IMR-90 (cell line): ENCODE measurements at regions not wholly inside any gene's neighbourhood (a gene's known extent, or its start where the extent isn't known, plus 50 kb on each side); places are given as distances from the start of the nearest gene placed in this dataset.
"Not testable (repeated sequence)": the region's sequence is repeated elsewhere in the genome, so short reads cannot be mapped to it uniquely, and the experiment has no call there.

Source experiments
- ATAC-seq: fragments of 200-7000 bp; cut with Tn5 transposase; 2 replicates; pipeline ENCODE4 v1.9.1; 2020; ENCODE audit warnings: low read depth, mild to moderate bottlenecking, moderate library complexity
- BruUV-seq: library from RNA; stranded (reverse); fragments of 400-500 nt; replicated peaks from 2 replicates; lab custom pipeline; 2021; lab: Mats Ljungman, UMichigan
- CTCF ChIA-PET: fragments of 300-600 bp; formaldehyde crosslinking; extraction: SDS; loops from one replicate; lab custom pipeline; 2021; ENCODE audit warnings: antibody characterized with exemption; lab: Yijun Ruan, JAX
- POLR2A ChIA-PET: fragments of 300-600 bp; sonication (Branson Sonifier 250); formaldehyde crosslinking; loops from one replicate; lab custom pipeline; 2022; ENCODE audit warnings: antibody characterized with exemption; ENCODE audit not compliant: unreplicated experiment; lab: Charles Lee
- DNase-seq: peaks from one replicate; pipeline ENCODE4 v3.0.0; 2013
- H2AFZ ChIP-seq: replicated peaks from 2 replicates; pipeline ENCODE3; 2013; ENCODE audit warnings: low read length, mild to moderate bottlenecking; ENCODE audit not compliant: poor library complexity
- H2AK5ac ChIP-seq: 2 replicates; pipeline ENCODE4 v1.6.1; 2013; ENCODE audit warnings: low read depth, low read length, inconsistent platforms
- H2AK9ac ChIP-seq: replicated peaks from 2 replicates; pipeline ENCODE3; 2013; ENCODE audit warnings: mild to moderate bottlenecking, low read depth, low read length, moderate library complexity; ENCODE audit not compliant: poor library complexity
- H2BK120ac ChIP-seq: 2 replicates; pipeline ENCODE4 v1.6.1; 2013; ENCODE audit warnings: low read depth, low read length, inconsistent platforms
- H2BK15ac ChIP-seq: 3 replicates; pipeline ENCODE4 v1.6.1; 2013; ENCODE audit warnings: low read depth, low read length, inconsistent platforms
- H2BK20ac ChIP-seq: 2 replicates; pipeline ENCODE4 v1.6.1; 2013; ENCODE audit warnings: low read depth, mild to moderate bottlenecking, inconsistent platforms, low read length, moderate library complexity
- H2BK5ac ChIP-seq: 2 replicates; pipeline ENCODE4 v1.6.1; 2013; ENCODE audit warnings: mild to moderate bottlenecking, low read depth, low read length, inconsistent platforms; ENCODE audit not compliant: poor library complexity, severe bottlenecking
- H3K14ac ChIP-seq: replicated peaks from 2 replicates; pipeline ENCODE4 v1.6.1; 2013; ENCODE audit warnings: low read depth, low read length, inconsistent platforms
- H3K18ac ChIP-seq: 2 replicates; pipeline ENCODE4 v1.6.1; 2013; ENCODE audit warnings: low read depth, low read length, control low read depth
- H3K23ac ChIP-seq: 2 replicates; pipeline ENCODE4 v1.6.1; 2013; ENCODE audit warnings: low read depth, low read length, inconsistent platforms
- H3K27ac ChIP-seq: 2 replicates; pipeline ENCODE4 v1.5.1; 2013; ENCODE audit warnings: mild to moderate bottlenecking, control low read depth, low read length; ENCODE audit not compliant: insufficient read depth
- H3K27me3 ChIP-seq: 2 replicates; pipeline ENCODE4 v1.6.1; 2013; ENCODE audit warnings: low read length; ENCODE audit not compliant: control insufficient read depth, insufficient read depth
- H3K36me3 ChIP-seq: 2 replicates; pipeline ENCODE4 v1.6.1; 2013; ENCODE audit warnings: low read length, mixed read lengths; ENCODE audit not compliant: control insufficient read depth, insufficient read depth
- H3K4ac ChIP-seq: 2 replicates; pipeline ENCODE4 v1.6.1; 2013; ENCODE audit warnings: low read depth, low read length, inconsistent platforms
- H3K4me1 ChIP-seq: 2 replicates; pipeline ENCODE4 v1.6.1; 2013; ENCODE audit warnings: low read length, mixed read lengths; ENCODE audit not compliant: control insufficient read depth, insufficient read depth
- H3K4me2 ChIP-seq: 2 replicates; pipeline ENCODE4 v1.6.1; 2013; ENCODE audit warnings: low read depth, mild to moderate bottlenecking, control low read depth, low read length, moderate library complexity
- H3K4me3 ChIP-seq: 2 replicates; pipeline ENCODE4 v1.5.1; 2013; ENCODE audit warnings: low read depth, mild to moderate bottlenecking, control low read depth, low read length, moderate library complexity; ENCODE audit not compliant: insufficient read depth
- H3K56ac ChIP-seq: 2 replicates; pipeline ENCODE4 v1.6.1; 2013; ENCODE audit warnings: low read length, inconsistent platforms; ENCODE audit not compliant: insufficient read depth; ENCODE audit errors: extremely low read depth
- H3K79me1 ChIP-seq, 2 experiments: 2 replicates each; pipeline ENCODE4 v1.6.1; 2013; ENCODE audit warnings: low read length in 2 of 2, inconsistent platforms in 1 of 2, low read depth in 1 of 2
- H3K9ac ChIP-seq: 2 replicates; pipeline ENCODE4 v1.6.1; 2013; ENCODE audit warnings: low read depth, low read length, control low read depth
- H3K9me1 ChIP-seq: 2 replicates; pipeline ENCODE4 v1.6.1; 2013; ENCODE audit warnings: low read length, inconsistent platforms; ENCODE audit not compliant: insufficient read depth
- H3K9me3 ChIP-seq: 2 replicates; pipeline ENCODE4 v1.6.1; 2013; ENCODE audit warnings: low read length; ENCODE audit not compliant: control insufficient read depth, insufficient read depth
- H4K20me1 ChIP-seq: 2 replicates; pipeline ENCODE4 v1.6.1; 2013; ENCODE audit warnings: low read length, inconsistent platforms; ENCODE audit not compliant: insufficient read depth
- H4K5ac ChIP-seq: 2 replicates; pipeline ENCODE4 v1.6.1; 2013; ENCODE audit warnings: mild to moderate bottlenecking, low read depth, low read length, control low read depth
- H4K8ac ChIP-seq, 2 experiments: 2 replicates each; pipeline ENCODE4 v1.6.1; 2013; ENCODE audit warnings: low read depth in 2 of 2, low read length in 2 of 2, control low read depth in 1 of 2, inconsistent platforms in 1 of 2
- H4K91ac ChIP-seq: 2 replicates; pipeline ENCODE4 v1.6.1; 2013; ENCODE audit warnings: low read depth, low read length, inconsistent platforms; ENCODE audit not compliant: insufficient read depth
- WGBS, 2 experiments: methylation state at CpG; one replicate each; pipeline versions ENCODE4 v1.1.5 to v1.1.7; 2013; ENCODE audit warnings: missing lambda C conversion rate in 2 of 2; ENCODE audit not compliant: insufficient read length in 1 of 2; ENCODE audit errors: extremely low coverage in 2 of 2; 5-methylcytosine and 5-hydroxymethylcytosine counted together
- dilution Hi-C: fragments of 300-500 bp; cut with HindIII; formaldehyde crosslinking; loops from one replicate; pipeline ENCODE4 v1.14.3; 2018; ENCODE audit warnings: low sequenced_read_pairs; ENCODE audit not compliant: unreplicated experiment
- in situ Hi-C: fragments of 300-500 bp; cut with MboI; formaldehyde crosslinking; loops from 3 replicates; pipeline ENCODE4 v1.14.3; 2019; ENCODE audit warnings: low sequenced_read_pairs, inconsistent platforms, mixed read lengths
- intact Hi-C: fragments of 100-400 bp; cut with micrococcal nuclease; formaldehyde crosslinking; loops from 2 replicates; pipeline ENCODE4 v1.10.0; 2022

GRCh38 chr1:149695066-149695465, 87.4 kb upstream of the FCGR1A start:
- H3K4ac ChIP-seq, H2AK5ac ChIP-seq, H4K5ac ChIP-seq, H2BK120ac ChIP-seq, H4K91ac ChIP-seq, H3K27me3 ChIP-seq, H3K36me3 ChIP-seq, H2BK15ac ChIP-seq, H3K9ac ChIP-seq, ATAC-seq, H3K9me3 ChIP-seq, dilution Hi-C loops, H3K56ac ChIP-seq, intact Hi-C loops, H3K14ac ChIP-seq, POLR2A ChIA-PET, CTCF ChIA-PET, H3K79me1 ChIP-seq, H2AFZ ChIP-seq, H3K4me3 ChIP-seq, in situ Hi-C loops, DNase-seq, H4K20me1 ChIP-seq, H2AK9ac ChIP-seq, H3K9me1 ChIP-seq, H3K4me2 ChIP-seq, H2BK20ac ChIP-seq, BruUV-seq, H3K23ac ChIP-seq, H2BK5ac ChIP-seq, H3K27ac ChIP-seq, H3K18ac ChIP-seq, H4K8ac ChIP-seq, H3K4me1 ChIP-seq: not testable (repeated sequence)
- WGBS, 2 experiments: no CpG with 5 or more reads among the region's 3 CpGs

DNA sequence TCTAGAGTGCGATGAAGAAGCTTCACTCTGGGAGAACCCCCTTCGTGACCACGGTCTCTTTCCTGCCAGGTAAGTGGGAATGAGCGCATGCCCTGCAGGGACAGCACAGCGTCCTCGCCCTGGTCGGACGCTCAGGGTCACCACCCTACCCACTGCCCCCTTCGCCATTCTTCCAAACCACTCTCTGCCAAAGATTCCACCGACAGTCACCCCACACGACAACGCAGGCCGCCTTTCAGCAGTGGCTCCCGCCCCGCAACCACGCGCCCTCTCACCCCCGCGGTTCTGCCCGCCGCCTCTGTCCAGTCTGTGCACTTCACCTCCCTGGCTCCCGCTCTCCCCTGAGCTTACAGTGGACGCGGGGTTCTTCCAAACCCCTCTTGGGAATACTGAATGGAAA, 82.3 kb upstream of the FCGR1A start:
- H3K23ac ChIP-seq, H3K4me3 ChIP-seq, intact Hi-C loops, ATAC-seq, H2BK20ac ChIP-seq, H3K36me3 ChIP-seq, H2AFZ ChIP-seq, H4K91ac ChIP-seq, H3K4me1 ChIP-seq, H3K9me1 ChIP-seq, H3K27me3 ChIP-seq, H2AK5ac ChIP-seq, BruUV-seq, H2BK15ac ChIP-seq, H3K56ac ChIP-seq, H4K8ac ChIP-seq, DNase-seq, POLR2A ChIA-PET, H2BK5ac ChIP-seq, H3K4me2 ChIP-seq, dilution Hi-C loops, H4K5ac ChIP-seq, H3K27ac ChIP-seq, H2BK120ac ChIP-seq, H3K9me3 ChIP-seq, in situ Hi-C loops, CTCF ChIA-PET, H3K14ac ChIP-seq, H2AK9ac ChIP-seq, H4K20me1 ChIP-seq, H3K4ac ChIP-seq, H3K79me1 ChIP-seq, H3K9ac ChIP-seq, H3K18ac ChIP-seq: not testable (repeated sequence)
- no CpG with 5 or more reads among the region's 24 CpGs for WGBS, 2 experiments
